GM12878 (cell line): ENCODE measurements at regions not wholly inside any gene's neighbourhood (a gene's known extent, or its start where the extent isn't known, plus 50 kb on each side); places are given as distances from the start of the nearest gene placed in this dataset.

ENCODE experiments used
- ATF7 ChIP-seq: fragments of 450-650 bp; IDR thresholded peaks from 2 replicates; pipeline ENCODE4 v1.6.1; 2016; ENCODE audit warnings: low read depth, mild to moderate bottlenecking
- CTCF ChIP-seq, 3 experiments: IDR thresholded peaks in 2 of 3; conservative IDR thresholded peaks in 1 of 3; 2 replicates each; pipeline ENCODE4 v1.5.1; 2011; ENCODE audit warnings: low read depth in 3 of 3, low read length in 3 of 3, mild to moderate bottlenecking in 3 of 3, control low read depth in 2 of 3, moderate library complexity in 2 of 3, inconsistent platforms in 1 of 3, mixed read lengths in 1 of 3; ENCODE audit not compliant: control insufficient read depth in 2 of 3, insufficient read depth in 1 of 3; ENCODE audit errors: extremely low read depth in 1 of 3
- EGR1 ChIP-seq, 2 experiments: IDR thresholded peaks; 1 replicate in 1 of 2; 2 replicates in 1 of 2; pipeline ENCODE4 v1.6.1; 2011 to 2012; ENCODE audit warnings: low read depth in 2 of 2, low read length in 2 of 2, borderline replicate concordance in 1 of 2, mild to moderate bottlenecking in 1 of 2, moderate library complexity in 1 of 2
- EP300 ChIP-seq, 2 experiments: fragments of 150-350 bp in 1 of 2; IDR thresholded peaks; 2 replicates each; pipeline ENCODE4 v1.6.1; 2011 to 2012; ENCODE audit warnings: low read depth in 2 of 2, low read length in 2 of 2, borderline replicate concordance in 1 of 2, improper control_type of control experiment in 1 of 2, inconsistent platforms in 1 of 2; ENCODE audit not compliant: control insufficient read depth in 1 of 2
- EZH2 ChIP-seq: IDR thresholded peaks from 2 replicates; pipeline ENCODE4 v1.6.1; 2012; ENCODE audit warnings: low read depth, mild to moderate bottlenecking, control low read depth, inconsistent platforms, low read length, borderline replicate concordance; ENCODE audit not compliant: control insufficient read depth
- JUNB ChIP-seq: IDR thresholded peaks from 2 replicates; pipeline ENCODE4 v1.6.1; 2016; ENCODE audit warnings: antibody characterized with exemption, mild to moderate bottlenecking
- MAX ChIP-seq: IDR thresholded peaks from 2 replicates; pipeline ENCODE4 v1.6.1; 2012; ENCODE audit warnings: low read depth, low read length, improper control_type of control experiment
- PBX3 ChIP-seq: IDR thresholded peaks from 2 replicates; pipeline ENCODE4 v1.6.1; 2011; ENCODE audit warnings: mild to moderate bottlenecking, low read depth, low read length, moderate library complexity; ENCODE audit not compliant: insufficient replicate concordance
- POLR2A ChIP-seq: IDR thresholded peaks from 2 replicates; pipeline ENCODE4 v1.6.1; 2011; ENCODE audit warnings: low read depth, mild to moderate bottlenecking, low read length
- RAD21 ChIP-seq: IDR thresholded peaks from 2 replicates; pipeline ENCODE4 v1.6.1; 2011; ENCODE audit warnings: mild to moderate bottlenecking, low read depth, low read length, moderate library complexity; ENCODE audit not compliant: insufficient read depth
- REST ChIP-seq: IDR thresholded peaks from 2 replicates; pipeline ENCODE4 v1.6.1; 2012; ENCODE audit warnings: mild to moderate bottlenecking, low read depth, low read length
- SMAD1 ChIP-seq: fragments of 450-650 bp; IDR thresholded peaks from 2 replicates; pipeline ENCODE4 v1.6.1; 2018; ENCODE audit warnings: mild to moderate bottlenecking, low read depth; ENCODE audit not compliant: partially characterized antibody
- TARDBP ChIP-seq: IDR thresholded peaks from 2 replicates; pipeline ENCODE4 v1.6.1; 2016; ENCODE audit warnings: borderline replicate concordance
- ZBTB33 ChIP-seq: fragments of 450-650 bp; IDR thresholded peaks from 2 replicates; pipeline ENCODE4 v1.6.1; 2017; ENCODE audit warnings: mild to moderate bottlenecking

- TF ChIP-seq POLR2A (no peak), SMAD1 (no peak), EZH2 (no peak), EP300 (IDR thresholded peaks at IDR 0.05; ENCODE audit: borderline replicate concordance in 1 of 2, control insufficient read depth in 1 of 2, low read depth in 2 of 2, low read length in 2 of 2) (no peak), EGR1 (IDR thresholded peaks at IDR 0.05; ENCODE audit: borderline replicate concordance in 1 of 2, low read depth in 2 of 2, low read length in 2 of 2) (no peak), REST (no peak), RAD21 (no peak), ZBTB33 (no peak), CTCF (IDR thresholded peaks at IDR 0.05 in 2 of 3, conservative IDR thresholded peaks at IDR 0.05 in 1 of 3; ENCODE audit: control insufficient read depth in 2 of 3, extremely low read depth in 1 of 3, insufficient read depth in 1 of 3, low read depth in 3 of 3, low read length in 3 of 3) (no peak), ATF7 (no peak), TARDBP (no peak), JUNB (no peak), PBX3 (no peak), MAX (no peak)
Observed at GRCh38 chr14:43001731-43002130, 1395.1 kb downstream of the LRFN5 start.
